Stimulated activated CD8-positive, alpha-beta memory T cell treated with anti-CD3 and anti-CD28 coated beads, Interleukin-2, amount 100 ng/mL, for 48 hours (primary cell): ENCODE measurements at regions not wholly inside any gene's neighbourhood (a gene's known extent, or its start where the extent isn't known, plus 50 kb on each side); places are given as distances from the start of the nearest gene placed in this dataset.

ENCODE experiments used
- DNase-seq, 2 donors: peaks; one replicate each; pipeline ENCODE4 v3.0.0-alpha.2; 2020; ENCODE audit warnings: low read depth in 2 of 2

GRCh38 chr15:45946111-45946510 is 311.3 kb downstream of the SQOR start:
- no peak for DNase-seq

GRCh38 chr15:45948181-45948621 is 313.4 kb downstream of the SQOR start:
- no peak for DNase-seq

GRCh38 chr15:45958924-45959323 is 324.1 kb downstream of the SQOR start:
- no peak for DNase-seq

GRCh38 chr15:45962733-45963132 is 327.9 kb downstream of the SQOR start:
- no peak for DNase-seq

GRCh38 chr15:45970542-45970941 is 335.7 kb downstream of the SQOR start:
- DNase-seq: no peak

- DNase-seq: no peak
Observed at GRCh38 chr15:45980366-45980765, 345.5 kb downstream of the SQOR start.

- DNase-seq: no peak
Observed at GRCh38 chr15:45981625-45982024, 346.8 kb downstream of the SQOR start.

- no peak for DNase-seq
Observed at GRCh38 chr15:45991863-45992262, 357.0 kb downstream of the SQOR start.

- no peak for DNase-seq
Observed at GRCh38 chr15:45993072-45993471, 358.2 kb downstream of the SQOR start.

- DNase-seq: no peak
Observed at GRCh38 chr15:45993508-45993907, 358.7 kb downstream of the SQOR start.

- no peak for DNase-seq
Observed at GRCh38 chr15:45995800-45996199, 361.0 kb downstream of the SQOR start.

GRCh38 chr15:46014532-46014931 is 379.7 kb downstream of the SQOR start:
- no peak for DNase-seq

- no peak for DNase-seq
Observed at GRCh38 chr15:46034755-46035154, 399.9 kb downstream of the SQOR start.

- DNase-seq: no peak
Observed at GRCh38 chr15:46039703-46040102, 404.9 kb downstream of the SQOR start.

GRCh38 chr15:46041905-46042304 is 407.1 kb downstream of the SQOR start:
- DNase-seq: no peak

GRCh38 chr15:46059921-46060594 is 425.2 kb downstream of the SQOR start:
- no peak for DNase-seq

GRCh38 chr15:46061002-46061401 is 426.2 kb downstream of the SQOR start:
- no peak for DNase-seq

- DNase-seq: no peak
Observed at GRCh38 chr15:46077220-46077619, 442.4 kb downstream of the SQOR start.

- DNase-seq: no peak
Observed at GRCh38 chr15:46079046-46079445, 444.2 kb downstream of the SQOR start.

GRCh38 chr15:46080016-46080415 is 445.2 kb downstream of the SQOR start:
- no peak for DNase-seq

GRCh38 chr15:46088486-46089445 is 453.9 kb downstream of the SQOR start:
- no peak for DNase-seq

- no peak for DNase-seq
Observed at GRCh38 chr15:46089467-46089935, 454.7 kb downstream of the SQOR start.
